Spinal cord (tissue), 10 donors: ENCODE measurements at regions not wholly inside any gene's neighbourhood (a gene's known extent, or its start where the extent isn't known, plus 50 kb on each side); places are given as distances from the start of the nearest gene placed in this dataset. TPM values are rescaled to one million over a fixed set of nuclear protein-coding genes. Genes with fewer than 3 reads are reported as not detected.

Experiments
- DNase-seq, 6 donors: peaks; one replicate each; pipeline versions ENCODE4 v3.0.0 to v3.0.0-alpha.2; 2013 to 2015; ENCODE audit warnings: low spot score in 6 of 6, low read depth in 4 of 6
- H3K27ac ChIP-seq: one replicate; pipeline ENCODE4 v1.5.1; 2013; ENCODE audit warnings: low read depth, low read length, control low read depth
- H3K27me3 ChIP-seq: one replicate; pipeline ENCODE4 v1.6.1; 2013; ENCODE audit warnings: low read length; ENCODE audit not compliant: control insufficient read depth, insufficient read depth
- H3K36me3 ChIP-seq: one replicate; pipeline ENCODE4 v1.6.1; 2013; ENCODE audit warnings: low read length; ENCODE audit not compliant: control insufficient read depth, insufficient read depth
- H3K4me1 ChIP-seq: one replicate; pipeline ENCODE4 v1.6.1; 2013; ENCODE audit warnings: low read length; ENCODE audit not compliant: control insufficient read depth, insufficient read depth
- H3K4me3 ChIP-seq: one replicate; pipeline ENCODE4 v1.5.1; 2013; ENCODE audit warnings: low read depth, low read length, control low read depth
- H3K9me3 ChIP-seq: one replicate; pipeline ENCODE4 v1.6.1; 2013; ENCODE audit warnings: low read length; ENCODE audit not compliant: control insufficient read depth, insufficient read depth
- WGBS: methylation state at CpG from one replicate; pipeline ENCODE4 v1.1.5; 2013; ENCODE audit warnings: missing lambda C conversion rate; ENCODE audit not compliant: insufficient coverage; 5-methylcytosine and 5-hydroxymethylcytosine counted together
- small RNA-seq: library from RNA; depleted of rRNA; stranded (forward); fragments of <200 nt; gene quantifications from one replicate; pipeline ENCODE3, GENCODE V24; 2014; ENCODE audit warnings: low replicate concordance
- donor health status: healthy.

- DNase-seq, result no peak
Observed at GRCh38 chr18:62664414-62664813, 50.9 kb upstream of the PHLPP1 start.

GRCh38 chr18:62665188-62665587 lies 50.2 kb upstream of the PHLPP1 start:
- no peaks in the 10 kb centered on the region for H3K4me1 ChIP-seq
- H3K9me3 ChIP-seq, result no peaks in the 10 kb centered on the region
- no peak overlapping the region for H3K27ac ChIP-seq
- no peak overlapping the region for H3K4me3 ChIP-seq
- H3K27me3 ChIP-seq, result no peaks in the 10 kb centered on the region
- WGBS, result no CpG with 5 or more reads among the region's 4 CpGs
- no peak for DNase-seq
- no peaks in the 10 kb centered on the region for H3K36me3 ChIP-seq

More at GRCh38 chr18:62664414-62664813, 50.9 kb upstream of the PHLPP1 start:
- no peak overlapping the region for H3K4me3 ChIP-seq
- H3K36me3 ChIP-seq, result no peaks in the 10 kb centered on the region
- WGBS, result 82% methylated on average over 6 of the region's 6 CpGs
- no peak overlapping the region for H3K27ac ChIP-seq
- H3K27me3 ChIP-seq, result no peaks in the 10 kb centered on the region
- no peaks in the 10 kb centered on the region for H3K9me3 ChIP-seq
- no peaks in the 10 kb centered on the region for H3K4me1 ChIP-seq

Small RNA genes in the stretch of these regions (small RNA-seq; reads per million reads assigned to genes)
- gene RN7SL705P, result not detected
